ENCODE measurements at regions not wholly inside any gene's neighbourhood (a gene's known extent, or its start where the extent isn't known, plus 50 kb on each side); places are given as distances from the start of the nearest gene placed in this dataset.

- no peak for DNase-seq (ENCODE audit: low read depth)
Measured at GRCh38 chr2:128493880-128494279, 175.2 kb upstream of the HS6ST1 start.

GRCh38 chr2:128494307-128494639 lies 175.6 kb upstream of the HS6ST1 start:
- DNase-seq (ENCODE audit: low read depth): no peak

GRCh38 chr2:128494640-128495321 lies 176.1 kb upstream of the HS6ST1 start:
- no peak for DNase-seq (ENCODE audit: low read depth)

GRCh38 chr2:128495996-128496547 lies 177.4 kb upstream of the HS6ST1 start:
- DNase-seq (ENCODE audit: low read depth): no peak

GRCh38 chr2:128496700-128497099 lies 178.0 kb upstream of the HS6ST1 start:
- DNase-seq (ENCODE audit: low read depth): no peak

GRCh38 chr2:128497461-128497860 lies 178.8 kb upstream of the HS6ST1 start:
- no peak for DNase-seq (ENCODE audit: low read depth)

GRCh38 chr2:128498086-128498485 lies 179.4 kb upstream of the HS6ST1 start:
- no peak for DNase-seq (ENCODE audit: low read depth)

DNA sequence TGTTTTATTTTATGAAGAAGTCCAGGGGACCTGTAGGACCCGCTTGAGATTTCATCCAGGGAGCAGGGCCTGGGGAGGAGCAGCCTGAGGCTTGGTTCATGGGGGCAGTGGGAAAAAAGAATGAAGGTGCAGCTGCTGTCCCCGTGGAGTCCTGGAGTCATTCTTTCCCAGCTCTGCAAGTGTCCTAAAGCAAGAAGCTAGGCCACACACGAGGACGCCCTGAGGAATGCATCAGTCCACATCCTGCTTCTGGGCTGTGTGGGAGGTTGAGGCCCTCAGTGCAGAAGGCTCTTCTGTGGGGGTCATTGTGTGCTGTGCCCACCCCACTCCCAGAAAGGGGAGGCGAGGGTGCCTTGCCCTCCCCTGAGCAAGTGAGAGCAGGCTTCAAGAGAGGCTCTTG lies 179.9 kb upstream of the HS6ST1 start:
- no peak for DNase-seq (ENCODE audit: low read depth)

DNA sequence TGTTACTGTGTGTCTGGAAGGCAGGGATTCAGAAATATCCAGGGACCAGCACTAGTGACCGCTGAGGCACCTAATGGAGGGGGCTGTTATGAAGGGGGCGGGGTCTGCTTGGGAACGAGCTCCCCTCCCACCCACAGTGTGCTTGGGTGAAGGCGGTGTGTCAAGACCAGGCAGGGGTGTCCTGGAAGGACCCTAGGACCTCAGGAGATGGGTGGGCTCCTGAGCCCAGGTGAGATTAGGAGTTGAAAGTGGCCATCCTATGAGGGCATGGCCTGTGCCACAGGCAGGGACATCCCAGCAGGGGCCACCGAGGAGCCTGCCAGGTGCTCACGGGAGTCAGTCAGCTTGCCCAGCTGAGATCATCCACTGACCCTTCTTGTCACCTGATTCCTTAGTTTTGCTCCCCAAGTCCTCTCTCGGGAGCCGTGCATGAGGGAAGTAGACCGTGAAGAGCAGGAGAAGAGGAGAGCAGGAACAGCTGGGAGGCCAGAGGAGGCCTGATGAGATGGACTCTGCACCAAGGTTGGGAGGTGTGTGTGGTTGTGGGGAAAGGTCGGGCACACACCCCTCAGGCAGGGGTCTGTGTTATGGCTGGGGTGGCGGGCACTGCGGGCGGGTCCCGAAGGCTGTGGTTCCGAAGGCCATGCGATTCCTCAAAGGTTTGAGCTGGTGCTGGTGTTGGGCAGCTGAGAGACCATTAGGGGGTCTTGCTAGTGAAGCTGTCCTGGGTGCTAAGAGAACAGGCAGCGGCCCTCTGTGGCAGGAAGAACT lies 180.9 kb upstream of the HS6ST1 start:
- DNase-seq (ENCODE audit: low read depth): no peak

GRCh38 chr2:128500138-128500800 lies 181.6 kb upstream of the HS6ST1 start:
- DNase-seq (ENCODE audit: low read depth): no peak

GRCh38 chr2:128501006-128501690 lies 182.5 kb upstream of the HS6ST1 start:
- no peak for DNase-seq (ENCODE audit: low read depth)

DNA sequence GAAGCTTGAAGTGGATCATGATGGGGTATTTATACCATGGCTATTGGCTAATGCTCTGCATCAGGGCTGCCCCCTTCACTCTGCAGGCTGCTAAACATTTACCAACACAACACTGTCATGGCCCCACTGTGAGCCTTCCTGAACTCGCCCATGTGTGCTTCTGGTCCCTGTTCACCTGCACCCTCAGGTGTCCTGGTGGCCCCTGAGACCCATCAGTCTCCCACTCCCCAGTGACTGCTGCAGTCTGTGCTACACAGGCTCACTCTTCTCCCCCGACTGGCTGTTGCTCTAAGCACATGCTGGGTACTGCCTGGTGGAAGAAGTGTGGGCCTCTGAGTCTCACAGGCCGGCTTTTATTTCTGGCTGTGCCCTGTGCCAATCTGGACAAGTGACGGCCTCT lies 183.0 kb upstream of the HS6ST1 start:
- DNase-seq (ENCODE audit: low read depth): no peak

GRCh38 chr2:128502200-128502599 lies 183.5 kb upstream of the HS6ST1 start:
- no peak for DNase-seq (ENCODE audit: low read depth)

- no peak for DNase-seq (ENCODE audit: low read depth)
Measured at GRCh38 chr2:128502638-128503246, 184.1 kb upstream of the HS6ST1 start.

GRCh38 chr2:128503399-128504245 lies 185.0 kb upstream of the HS6ST1 start:
- no peak for DNase-seq (ENCODE audit: low read depth)

DNA sequence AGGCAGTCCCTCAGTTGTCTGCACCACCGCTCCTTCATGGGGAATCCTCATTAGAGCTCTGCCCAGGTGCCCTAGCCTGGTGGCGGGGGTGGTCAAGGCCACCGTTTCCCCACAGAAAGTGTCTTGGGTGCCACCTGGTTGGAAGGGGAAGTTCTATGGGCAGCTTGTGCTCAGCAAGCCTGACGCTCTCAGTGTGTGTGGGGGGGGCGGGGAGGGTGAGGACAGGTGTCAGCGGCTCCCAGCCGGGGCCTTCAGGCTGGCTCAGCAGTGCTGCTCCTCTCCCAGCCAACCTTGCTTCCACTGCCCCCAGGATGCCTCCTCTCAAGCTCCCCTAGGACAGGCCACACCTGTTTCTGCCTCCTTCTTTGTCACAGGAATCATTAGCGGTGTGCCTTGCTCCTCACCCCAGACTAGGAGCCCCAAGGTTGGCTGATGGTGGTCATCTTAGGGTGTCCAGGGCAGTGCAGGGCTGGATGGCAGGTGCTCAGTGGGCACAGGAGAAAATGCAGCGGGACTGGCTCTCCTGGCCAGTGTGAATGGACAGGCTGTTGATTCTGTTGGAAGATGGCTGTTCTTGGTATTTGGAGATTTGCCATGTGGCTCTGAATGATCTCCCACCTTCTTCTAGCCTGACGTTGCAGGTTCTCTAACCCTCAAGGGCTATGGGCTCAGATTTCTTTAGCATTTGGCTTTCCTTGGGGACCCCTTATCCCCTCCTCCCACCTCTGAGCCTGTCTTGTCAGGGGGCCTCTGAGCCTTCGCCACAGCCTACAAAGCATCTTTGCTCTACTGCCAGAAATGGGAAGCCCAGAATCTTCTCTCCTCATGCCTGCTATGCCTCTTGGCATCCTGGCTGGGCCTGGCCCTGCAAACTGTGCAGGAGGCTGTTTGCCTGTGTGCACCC lies 185.8 kb upstream of the HS6ST1 start:
- DNase-seq (ENCODE audit: low read depth): no peak

DNA sequence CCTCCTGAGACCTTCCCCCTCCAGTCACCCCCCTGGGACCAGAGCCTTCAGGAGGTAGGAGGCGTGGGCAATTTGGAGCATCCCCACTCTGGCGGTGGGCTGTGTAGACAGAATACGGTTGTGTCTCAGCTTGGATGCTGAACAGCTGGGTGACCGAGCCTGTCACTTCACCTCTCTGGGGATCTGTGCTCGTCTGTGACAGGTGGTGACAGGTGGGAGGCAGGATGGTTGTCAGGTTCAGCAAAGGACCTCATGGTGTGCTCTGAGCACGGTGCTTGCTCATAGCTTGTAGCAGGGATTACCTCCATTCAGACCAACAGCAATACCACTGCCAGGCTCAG lies 186.5 kb upstream of the HS6ST1 start:
- DNase-seq (ENCODE audit: low read depth): no peak

GRCh38 chr2:128505575-128506526 lies 187.2 kb upstream of the HS6ST1 start:
- no peak for DNase-seq (ENCODE audit: low read depth)

- DNase-seq (ENCODE audit: low read depth): no peak
Measured at GRCh38 chr2:128506534-128506933, 187.9 kb upstream of the HS6ST1 start.

All from stimulated activated CD8-positive, alpha-beta memory T cell treated with anti-CD3 and anti-CD28 coated beads, Interleukin-4, amount 100 ng/mL, for 24 hours (primary cell).